Stomach (tissue), 8 donors: ENCODE measurements at regions not wholly inside any gene's neighbourhood (a gene's known extent, or its start where the extent isn't known, plus 50 kb on each side); places are given as distances from the start of the nearest gene placed in this dataset.

Source experiments
- DNase-seq, 2 donors: peaks; one replicate each; pipeline versions ENCODE4 v3.0.0 to v3.0.0-alpha.2; 2013 to 2019
- H3K27ac ChIP-seq, 5 donors: fragments of 200-600 bp in 4 of 5; sonication (generic) in 4 of 5; one replicate each; pipeline ENCODE4 v1.5.1; 2013 to 2019; ENCODE audit warnings: mild to moderate bottlenecking in 1 of 5, moderate library complexity in 1 of 5
- H3K27me3 ChIP-seq, 3 donors: fragments of 200-600 bp; sonication (generic); one replicate each; pipeline ENCODE4 v1.5.1; 2017 to 2019; ENCODE audit warnings: mixed run types in 1 of 3
- H3K36me3 ChIP-seq, 4 donors: fragments of 200-600 bp; sonication (generic); 1 replicate in 3 of 4; 2 replicates in 1 of 4; pipeline ENCODE4 v1.5.1; 2016 to 2019
- H3K4me1 ChIP-seq, 4 donors: fragments of 200-600 bp; sonication (generic); one replicate each; pipeline ENCODE4 v1.5.1; 2016 to 2019
- H3K4me3 ChIP-seq, 4 donors: fragments of 200-600 bp; sonication (generic) in 3 of 4; one replicate each; pipeline ENCODE4 v1.5.1; 2016 to 2019; ENCODE audit warnings: mild to moderate bottlenecking in 1 of 4
- H3K9me3 ChIP-seq, 4 donors: fragments of 200-600 bp; sonication (generic); one replicate each; pipeline ENCODE4 v1.5.1; 2016 to 2019
- CTCF ChIP-seq, 7 experiments: fragments of 450-650 bp in 4 of 7; fragments of 200-600 bp in 3 of 7; sonication (generic) in 3 of 7; IDR thresholded peaks; one replicate each; pipeline ENCODE4 v1.5.1; 2016 to 2019; ENCODE audit warnings: antibody characterized with exemption in 7 of 7, control low read depth in 2 of 7, mild to moderate bottlenecking in 1 of 7
- EP300 ChIP-seq: sonication (generic); formaldehyde crosslinking; IDR thresholded peaks from one replicate; pipeline ENCODE4 v1.6.1; 2017; ENCODE audit warnings: antibody characterized with exemption
- POLR2A ChIP-seq, 4 donors: fragments of 450-650 bp; IDR thresholded peaks; one replicate each; pipeline ENCODE4 v1.6.1; 2016; ENCODE audit warnings: antibody characterized with exemption in 4 of 4, control low read depth in 2 of 4, mild to moderate bottlenecking in 1 of 4, moderate library complexity in 1 of 4
- POLR2AphosphoS5 ChIP-seq, 3 donors: sonication (generic); formaldehyde crosslinking; IDR thresholded peaks; one replicate each; pipeline ENCODE4 v1.6.1; 2016; ENCODE audit warnings: antibody characterized with exemption in 3 of 3
- WGBS, 5 donors: extraction: QIAGEN DNeasy Blood & Tissue Kit in 3 of 5; methylation state at CpG; one replicate each; pipeline versions ENCODE4 v1.1.5 to v1.1.7; 2013 to 2018; 5-methylcytosine and 5-hydroxymethylcytosine counted together
- intact Hi-C: fragments of 100-400 bp; cut with DNase I; formaldehyde crosslinking; loops from one replicate; pipeline ENCODE4 v1.15.1; 2023; ENCODE audit warnings: low total_unique reads
- donor health status: healthy with polysubstance abuse.
- donor health status: Bipolar disorder and iron deficiency.
- donor health status: healthy.

GRCh38 chr13:88377852-88378251 lies 706.7 kb downstream of the SLITRK5 start:
- 54 to 91% (median 67%) methylated on average over 2 of the region's 2 CpGs for WGBS, 5 donors
- no peak for DNase-seq
- no peak overlapping the region for H3K4me3 ChIP-seq
- intact Hi-C loops, result no loop called here
- no peak for TF ChIP-seq POLR2A (IDR thresholded peaks at IDR 0.05)
- TF ChIP-seq CTCF (IDR thresholded peaks at IDR 0.05), result no peak
- TF ChIP-seq POLR2AphosphoS5 (IDR thresholded peaks at IDR 0.05), result no peak
- TF ChIP-seq EP300, result no peak
- H3K27ac ChIP-seq, result no peak overlapping the region
- no peaks in the 10 kb centered on the region for H3K27me3 ChIP-seq
- peaks cover 0 to 12% (median 8%) of the 10 kb centered on the region in 4 donors for H3K9me3 ChIP-seq
- no peaks in the 10 kb centered on the region for H3K36me3 ChIP-seq
- H3K4me1 ChIP-seq, result no peaks in the 10 kb centered on the region

GRCh38 chr13:88384542-88384941 lies 713.4 kb downstream of the SLITRK5 start:
- Histone ChIP-seq H3K9me3 (no peaks in the 10 kb centered on the region), H3K27ac (no peak overlapping the region), H3K4me1 (no peaks in the 10 kb centered on the region), H3K36me3 (no peaks in the 10 kb centered on the region), H3K27me3 (no peaks in the 10 kb centered on the region), H3K4me3 (no peak overlapping the region)
- TF ChIP-seq POLR2A (IDR thresholded peaks at IDR 0.05) (no peak), EP300 (no peak), POLR2AphosphoS5 (IDR thresholded peaks at IDR 0.05) (no peak), CTCF (IDR thresholded peaks at IDR 0.05) (no peak)
- intact Hi-C loops, result no loop called here
- no peak for DNase-seq

GRCh38 chr13:88395804-88396203 lies 724.6 kb downstream of the SLITRK5 start:
- intact Hi-C loops, result no loop called here
- peaks cover 0 to 4% (median 0%) of the 10 kb centered on the region in 4 donors for H3K9me3 ChIP-seq
- no peaks in the 10 kb centered on the region for H3K4me1 ChIP-seq
- H3K36me3 ChIP-seq, result no peaks in the 10 kb centered on the region
- H3K27ac ChIP-seq, result no peak overlapping the region
- no peak for DNase-seq
- no peaks in the 10 kb centered on the region for H3K27me3 ChIP-seq
- TF ChIP-seq POLR2A (IDR thresholded peaks at IDR 0.05), result no peak
- H3K4me3 ChIP-seq, result no peak overlapping the region

- no peaks in the 10 kb centered on the region for H3K9me3 ChIP-seq
- no peak overlapping the region for H3K4me3 ChIP-seq
- no peaks in the 10 kb centered on the region for H3K27me3 ChIP-seq
- no peak for TF ChIP-seq POLR2AphosphoS5 (IDR thresholded peaks at IDR 0.05)
- TF ChIP-seq EP300, result no peak
- no peak for TF ChIP-seq CTCF (IDR thresholded peaks at IDR 0.05)
- TF ChIP-seq POLR2A (IDR thresholded peaks at IDR 0.05), result no peak
- DNase-seq, result no peak
- H3K36me3 ChIP-seq, result no peaks in the 10 kb centered on the region
- no peak overlapping the region for H3K27ac ChIP-seq
- intact Hi-C loops, result no loop called here
- WGBS, 5 donors, result 76 to 90% (median 86%) methylated on average over 2 of the region's 2 CpGs
- no peaks in the 10 kb centered on the region for H3K4me1 ChIP-seq
These were observed 740.5 kb downstream of the SLITRK5 start for GRCh38 chr13:88411696-88412095.

GRCh38 chr13:88417801-88418200 lies 746.6 kb downstream of the SLITRK5 start:
- intact Hi-C loops, result no loop called here
- peaks cover 0 to 3% (median 0%) of the 10 kb centered on the region in 4 donors for H3K9me3 ChIP-seq
- no peaks in the 10 kb centered on the region for H3K27me3 ChIP-seq
- TF ChIP-seq EP300 (no peak), CTCF (IDR thresholded peaks at IDR 0.05) (no peak), POLR2AphosphoS5 (IDR thresholded peaks at IDR 0.05) (no peak), POLR2A (IDR thresholded peaks at IDR 0.05) (no peak)
- H3K36me3 ChIP-seq, result no peaks in the 10 kb centered on the region
- 40 to 96% (median 84%) methylated on average over 1 of the region's 1 CpG for WGBS, 5 donors
- no peak for DNase-seq
- no peak overlapping the region for H3K4me3 ChIP-seq
- H3K27ac ChIP-seq, result no peak overlapping the region
- no peaks in the 10 kb centered on the region for H3K4me1 ChIP-seq
